Hematopoietic multipotent progenitor cell treated with erythropoietin and hydrocortisone succinate and interleukin-3 and kit ligand, for 6 days (in vitro differentiated cells): ENCODE measurements at regions not wholly inside any gene's neighbourhood (a gene's known extent, or its start where the extent isn't known, plus 50 kb on each side); places are given as distances from the start of the nearest gene placed in this dataset.
A peak's percentile ranks its signal among the peaks of the same experiment; 100 is the strongest.
"Not testable (repeated sequence)": the region's sequence is repeated elsewhere in the genome, so short reads cannot be mapped to it uniquely, and the experiment has no call there.

ENCODE experiments used
- DNase-seq: peaks from one replicate; pipeline ENCODE4 v3.0.0-alpha.2; 2015

GRCh38 chr13:88736026-88736425 lies 1064.9 kb downstream of the SLITRK5 start:
- no peak for DNase-seq

- no peak for DNase-seq
Measured at GRCh38 chr13:88739195-88739594, 1068.0 kb downstream of the SLITRK5 start.

- no peak for DNase-seq
Measured at GRCh38 chr13:88744289-88744688, 1073.1 kb downstream of the SLITRK5 start.

- no peak for DNase-seq
Measured at GRCh38 chr13:88745011-88745410, 1073.8 kb downstream of the SLITRK5 start.

- no peak for DNase-seq
Measured at GRCh38 chr13:88752041-88752440, 1080.9 kb downstream of the SLITRK5 start.

- DNase-seq = no peak
Measured at GRCh38 chr13:88754141-88754540, 1083.0 kb downstream of the SLITRK5 start.

- peak; percentile 20 for DNase-seq
Measured at GRCh38 chr13:88761145-88761544, 1090.0 kb downstream of the SLITRK5 start.

- no peak for DNase-seq
Measured at GRCh38 chr13:88764103-88764502, 1092.9 kb downstream of the SLITRK5 start.

- no peak for DNase-seq
Measured at GRCh38 chr13:88800505-88800904, 1129.3 kb downstream of the SLITRK5 start.

- no peak for DNase-seq
Measured at GRCh38 chr13:88801361-88801760, 1130.2 kb downstream of the SLITRK5 start.

- DNase-seq = peak; percentile 19
Measured at GRCh38 chr13:88802886-88803285, 1131.7 kb downstream of the SLITRK5 start.

GRCh38 chr13:88806438-88806837 lies 1135.3 kb downstream of the SLITRK5 start:
- DNase-seq = no peak

GRCh38 chr13:88817560-88817959 lies 1146.4 kb downstream of the SLITRK5 start:
- no peak for DNase-seq

- DNase-seq = no peak
Measured at GRCh38 chr13:88823114-88823513, 1151.9 kb downstream of the SLITRK5 start.

- no peak for DNase-seq
Measured at GRCh38 chr13:88824218-88824617, 1153.0 kb downstream of the SLITRK5 start.

GRCh38 chr13:88840085-88840484 lies 1168.9 kb downstream of the SLITRK5 start:
- DNase-seq = no peak

GRCh38 chr13:88852293-88852692 lies 1181.1 kb downstream of the SLITRK5 start:
- DNase-seq = not testable (repeated sequence)

- DNase-seq = no peak
Measured at GRCh38 chr13:88857256-88857655, 1186.1 kb downstream of the SLITRK5 start.

GRCh38 chr13:88862095-88862620 lies 1191.0 kb downstream of the SLITRK5 start:
- DNase-seq = no peak

- no peak for DNase-seq
Measured at GRCh38 chr13:88863116-88863515, 1191.9 kb downstream of the SLITRK5 start.

- no peak for DNase-seq
Measured at GRCh38 chr13:88866195-88866594, 1195.0 kb downstream of the SLITRK5 start.

GRCh38 chr13:88883741-88884140 lies 1212.6 kb downstream of the SLITRK5 start:
- DNase-seq = no peak

- DNase-seq = no peak
Measured at GRCh38 chr13:88887045-88887662, 1216.0 kb downstream of the SLITRK5 start.

GRCh38 chr13:88895261-88895941 lies 1224.2 kb downstream of the SLITRK5 start:
- no peak for DNase-seq

GRCh38 chr13:88896466-88896865 lies 1225.3 kb downstream of the SLITRK5 start:
- DNase-seq = no peak
